Germinal center (tissue), 1 donor: ENCODE measurements at regions not wholly inside any gene's neighbourhood (a gene's known extent, or its start where the extent isn't known, plus 50 kb on each side); places are given as distances from the start of the nearest gene placed in this dataset.

ENCODE experiments used
- DNase-seq: peaks from one replicate; pipeline ENCODE4 v3.0.0; 2012; ENCODE audit warnings: mixed read lengths, low spot score

GRCh38 chr4:17293901-17294300, 218.0 kb downstream of the QDPR start:
- DNase-seq, result no peak

GRCh38 chr4:17288151-17288550, 223.7 kb downstream of the QDPR start:
- no peak for DNase-seq

- DNase-seq, result no peak
Measured at GRCh38 chr4:17286752-17287460, 225.0 kb downstream of the QDPR start.

GRCh38 chr4:17285747-17286146, 226.1 kb downstream of the QDPR start:
- DNase-seq, result no peak

- DNase-seq, result no peak
Measured at GRCh38 chr4:17284323-17285175, 227.3 kb downstream of the QDPR start.

- no peak for DNase-seq
Measured at GRCh38 chr4:17283832-17284231, 228.1 kb downstream of the QDPR start.

- no peak for DNase-seq
Measured at GRCh38 chr4:17283251-17283650, 228.6 kb downstream of the QDPR start.

- no peak for DNase-seq
Measured at GRCh38 chr4:17280261-17281018, 231.4 kb downstream of the QDPR start.

- DNase-seq, result no peak
Measured at GRCh38 chr4:17276776-17277175, 235.1 kb downstream of the QDPR start.

- DNase-seq, result no peak
Measured at GRCh38 chr4:17275836-17276235, 236.1 kb downstream of the QDPR start.

GRCh38 chr4:17273047-17273446, 238.8 kb downstream of the QDPR start:
- no peak for DNase-seq

- DNase-seq, result no peak
Measured at GRCh38 chr4:17272154-17272553, 239.7 kb downstream of the QDPR start.

GRCh38 chr4:17265653-17266052, 246.2 kb downstream of the QDPR start:
- DNase-seq, result no peak

GRCh38 chr4:17265139-17265538, 246.8 kb downstream of the QDPR start:
- no peak for DNase-seq

GRCh38 chr4:17260166-17260907, 251.6 kb downstream of the QDPR start:
- DNase-seq, result no peak

- DNase-seq, result no peak
Measured at GRCh38 chr4:17258106-17258505, 253.8 kb downstream of the QDPR start.

- no peak for DNase-seq
Measured at GRCh38 chr4:17252131-17252530, 259.8 kb downstream of the QDPR start.

- no peak for DNase-seq
Measured at GRCh38 chr4:17251101-17251500, 260.8 kb downstream of the QDPR start.

- DNase-seq, result no peak
Measured at GRCh38 chr4:17250591-17250990, 261.3 kb downstream of the QDPR start.

- no peak for DNase-seq
Measured at GRCh38 chr4:17246656-17247055, 265.2 kb downstream of the QDPR start.

GRCh38 chr4:17241835-17242234, 270.1 kb downstream of the QDPR start:
- DNase-seq, result no peak

- no peak for DNase-seq
Measured at GRCh38 chr4:17238633-17239032, 273.3 kb downstream of the QDPR start.
